Liver (tissue), 8 donors: ENCODE measurements at regions not wholly inside any gene's neighbourhood (a gene's known extent, or its start where the extent isn't known, plus 50 kb on each side); places are given as distances from the start of the nearest gene placed in this dataset.

Experiments
- DNase-seq: peaks from one replicate; pipeline ENCODE4 v3.0.0-alpha.2; 2017; ENCODE audit warnings: low spot score
- H3K27ac ChIP-seq, 2 donors: one replicate each; pipeline ENCODE4 v1.7.0; 2013; ENCODE audit warnings: inconsistent platforms in 2 of 2, low read length in 2 of 2, control low read depth in 1 of 2, low read depth in 1 of 2, mild to moderate bottlenecking in 1 of 2
- H3K27me3 ChIP-seq, 4 donors: one replicate each; pipeline versions ENCODE4 v1.6.1 to v1.7.0; 2013; ENCODE audit warnings: low read length in 3 of 4, inconsistent platforms in 1 of 4, mild to moderate bottlenecking in 1 of 4, moderate library complexity in 1 of 4; ENCODE audit not compliant: control insufficient read depth in 4 of 4, insufficient read depth in 4 of 4
- H3K36me3 ChIP-seq, 4 donors: one replicate each; pipeline versions ENCODE4 v1.6.1 to v1.7.0; 2013; ENCODE audit warnings: low read length in 3 of 4, mild to moderate bottlenecking in 3 of 4, low read depth in 1 of 4, moderate library complexity in 1 of 4; ENCODE audit not compliant: control insufficient read depth in 4 of 4, insufficient read depth in 3 of 4
- H3K4me1 ChIP-seq, 4 donors: one replicate each; pipeline versions ENCODE4 v1.6.1 to v1.7.0; 2013; ENCODE audit warnings: low read length in 3 of 4, mild to moderate bottlenecking in 3 of 4, moderate library complexity in 1 of 4; ENCODE audit not compliant: control insufficient read depth in 4 of 4, insufficient read depth in 4 of 4
- H3K4me3 ChIP-seq, 3 donors: one replicate each; pipeline versions ENCODE4 v1.6.1 to v1.7.0; 2013; ENCODE audit warnings: low read length in 3 of 3, control low read depth in 1 of 3, low read depth in 1 of 3, mild to moderate bottlenecking in 1 of 3
- H3K9ac ChIP-seq, 2 donors: one replicate each; pipeline ENCODE4 v1.7.0; 2013; ENCODE audit warnings: low read length in 2 of 2, mild to moderate bottlenecking in 2 of 2, moderate library complexity in 2 of 2, control low read depth in 1 of 2, low read depth in 1 of 2
- H3K9me3 ChIP-seq, 4 donors: one replicate each; pipeline versions ENCODE4 v1.6.1 to v1.7.0; 2013; ENCODE audit warnings: low read length in 3 of 4; ENCODE audit not compliant: control insufficient read depth in 4 of 4
- ATF3 ChIP-seq: IDR thresholded peaks from 2 replicates; pipeline ENCODE4 v1.6.1; 2016; ENCODE audit warnings: antibody characterized with exemption
- CTCF ChIP-seq: fragments of 150-350 bp; IDR thresholded peaks from 2 replicates; pipeline ENCODE4 v1.5.1; 2017; ENCODE audit warnings: improper control_type of control experiment, low read depth, low read length; ENCODE audit not compliant: missing input control
- FOXA1 ChIP-seq: IDR thresholded peaks from 2 replicates; pipeline ENCODE4 v1.6.1; 2016; ENCODE audit warnings: antibody characterized with exemption
- FOXA2 ChIP-seq: IDR thresholded peaks from 2 replicates; pipeline ENCODE4 v1.6.1; 2016; ENCODE audit warnings: antibody characterized with exemption
- GABPA ChIP-seq, 2 donors: IDR thresholded peaks in 1 of 2; conservative IDR thresholded peaks in 1 of 2; 2 replicates each; pipeline ENCODE4 v1.6.1; 2016; ENCODE audit warnings: antibody characterized with exemption in 2 of 2, mild to moderate bottlenecking in 1 of 2, moderate library complexity in 1 of 2
- HNF4A ChIP-seq, 2 donors: conservative IDR thresholded peaks; 2 replicates each; pipeline ENCODE4 v1.6.1; 2016; ENCODE audit warnings: antibody characterized with exemption in 2 of 2, mild to moderate bottlenecking in 2 of 2
- HNF4G ChIP-seq: IDR thresholded peaks from 2 replicates; pipeline ENCODE4 v1.6.1; 2016; ENCODE audit warnings: antibody characterized with exemption
- JUND ChIP-seq, 2 donors: IDR thresholded peaks; 2 replicates each; pipeline ENCODE4 v1.6.1; 2016; ENCODE audit warnings: antibody characterized with exemption in 2 of 2
- MAX ChIP-seq: IDR thresholded peaks from 2 replicates; pipeline ENCODE4 v1.6.1; 2016; ENCODE audit warnings: antibody characterized with exemption
- NR2F2 ChIP-seq: IDR thresholded peaks from 2 replicates; pipeline ENCODE4 v1.6.1; 2016; ENCODE audit warnings: antibody characterized with exemption
- RAD21 ChIP-seq, 2 donors: IDR thresholded peaks; 2 replicates each; pipeline ENCODE4 v1.6.1; 2016; ENCODE audit warnings: antibody characterized with exemption in 2 of 2, mild to moderate bottlenecking in 2 of 2
- REST ChIP-seq: IDR thresholded peaks from 2 replicates; pipeline ENCODE4 v1.6.1; 2016; ENCODE audit warnings: antibody characterized with exemption, mild to moderate bottlenecking
- RXRA ChIP-seq, 2 donors: IDR thresholded peaks; 2 replicates each; pipeline ENCODE4 v1.6.1; 2017 to 2018; ENCODE audit warnings: antibody characterized with exemption in 2 of 2, mild to moderate bottlenecking in 1 of 2
- SP1 ChIP-seq: IDR thresholded peaks from 2 replicates; pipeline ENCODE4 v1.6.1; 2018; ENCODE audit warnings: antibody characterized with exemption, mild to moderate bottlenecking
- TAF1 ChIP-seq: conservative IDR thresholded peaks from 2 replicates; pipeline ENCODE4 v1.6.1; 2016; ENCODE audit warnings: antibody characterized with exemption, mild to moderate bottlenecking
- YY1 ChIP-seq: IDR thresholded peaks from 2 replicates; pipeline ENCODE4 v1.6.1; 2016; ENCODE audit warnings: antibody characterized with exemption, mild to moderate bottlenecking
- ZBTB33 ChIP-seq: IDR thresholded peaks from 2 replicates; pipeline ENCODE4 v1.6.1; 2016; ENCODE audit warnings: antibody characterized with exemption
- WGBS: extraction: QIAGEN DNeasy Blood & Tissue Kit; methylation state at CpG from one replicate; pipeline ENCODE4 v1.1.7; 2013; 5-methylcytosine and 5-hydroxymethylcytosine counted together
- donor health status: healthy.
- donor health status: healthy.
- donor health status: healthy.
- donor health status: healthy.
- donor health status: healthy.

- TF ChIP-seq REST = no peak
- no peak for TF ChIP-seq YY1
- TF ChIP-seq FOXA1 = no peak
- no peak for TF ChIP-seq RAD21 (IDR thresholded peaks at IDR 0.05)
- TF ChIP-seq HNF4G = no peak
- TF ChIP-seq TAF1 = no peak
Observed at GRCh38 chr4:148845609-148846008, 403.4 kb upstream of the NR3C2 start (continued).

GRCh38 chr4:148843625-148844024 lies 401.4 kb upstream of the NR3C2 start:
- H3K27ac ChIP-seq = no peak overlapping the region
- no peaks in the 10 kb centered on the region for H3K4me1 ChIP-seq
- no peak for DNase-seq
- H3K9me3 ChIP-seq = no peaks in the 10 kb centered on the region
- no peaks in the 10 kb centered on the region for H3K27me3 ChIP-seq
- no peak overlapping the region for H3K9ac ChIP-seq
- TF ChIP-seq ATF3 (no peak), YY1 (no peak), CTCF (no peak), ZBTB33 (no peak), RAD21 (IDR thresholded peaks at IDR 0.05) (no peak), REST (no peak), HNF4A (conservative IDR thresholded peaks at IDR 0.05) (no peak), GABPA (IDR thresholded peaks at IDR 0.05 in 1 of 2, conservative IDR thresholded peaks at IDR 0.05 in 1 of 2) (no peak), RXRA (IDR thresholded peaks at IDR 0.05) (no peak), JUND (IDR thresholded peaks at IDR 0.05) (no peak), SP1 (no peak), FOXA1 (no peak), HNF4G (no peak), FOXA2 (no peak), NR2F2 (no peak), MAX (no peak)
- no peak overlapping the region for H3K4me3 ChIP-seq
- H3K36me3 ChIP-seq = no peaks in the 10 kb centered on the region
- 89% methylated on average over 3 of the region's 3 CpGs for WGBS
